Activated T-helper 17 cell treated with anti-CD3 and anti-CD28 coated beads, Interleukin-2, amount 50 U/mL, for 72 hours (primary cell): ENCODE measurements at regions not wholly inside any gene's neighbourhood (a gene's known extent, or its start where the extent isn't known, plus 50 kb on each side); places are given as distances from the start of the nearest gene placed in this dataset.
"Not testable (repeated sequence)": the region's sequence is repeated elsewhere in the genome, so short reads cannot be mapped to it uniquely, and the experiment has no call there.

Experiments used
- ATAC-seq: fragments of 150-1000 bp; cut with Tn5 transposase; replicated peaks from 2 replicates; pipeline ENCODE4 v1.10.0; 2021; ENCODE audit warnings: mild to moderate bottlenecking, moderate library complexity
- H3K27ac Mint-ChIP-seq: one replicate; pipeline ENCODE4 v1.8.0; 2022; ENCODE audit warnings: mixed read lengths
- H3K27me3 Mint-ChIP-seq: one replicate; pipeline ENCODE4 v1.8.0; 2022; ENCODE audit warnings: mixed read lengths
- H3K36me3 Mint-ChIP-seq: one replicate; pipeline ENCODE4 v1.8.0; 2022; ENCODE audit warnings: low read depth, mild to moderate bottlenecking, mixed read lengths
- H3K4me1 Mint-ChIP-seq: one replicate; pipeline ENCODE4 v1.8.0; 2022; ENCODE audit warnings: mixed read lengths
- H3K4me3 Mint-ChIP-seq: one replicate; pipeline ENCODE4 v1.8.0; 2022; ENCODE audit warnings: mild to moderate bottlenecking, mixed read lengths
- H3K9me3 Mint-ChIP-seq: one replicate; pipeline ENCODE4 v1.8.0; 2022; ENCODE audit warnings: mixed read lengths

- H3K36me3 Mint-ChIP-seq, H3K4me1 Mint-ChIP-seq, H3K27ac Mint-ChIP-seq, H3K27me3 Mint-ChIP-seq, ATAC-seq, H3K4me3 Mint-ChIP-seq, H3K9me3 Mint-ChIP-seq: not testable (repeated sequence)
These were observed 4444.0 kb upstream of the TPTE start for GRCh38 chr21:6077358-6077757.

DNA sequence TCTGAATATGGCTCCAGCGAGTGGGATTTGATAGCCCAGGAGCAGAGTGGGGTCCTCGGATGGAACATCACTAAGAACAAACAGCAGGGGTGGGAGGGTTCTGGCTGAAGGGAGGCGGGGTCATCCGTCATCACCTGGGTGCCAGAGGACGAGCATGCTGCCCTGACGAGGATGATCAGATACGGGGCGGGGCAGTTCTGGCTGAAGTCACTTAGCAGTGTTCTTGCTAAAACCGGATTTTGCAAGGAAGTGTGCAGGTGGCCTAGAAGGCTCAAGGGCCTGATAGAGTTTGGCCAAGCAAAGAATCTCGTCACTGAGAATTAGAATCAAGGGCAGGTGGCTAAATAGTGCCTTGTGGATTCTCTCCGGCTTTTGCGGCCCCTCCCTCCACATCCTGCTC, 4442.5 kb upstream of the TPTE start:
- not testable (repeated sequence) for ATAC-seq, H3K27ac Mint-ChIP-seq, H3K9me3 Mint-ChIP-seq, H3K36me3 Mint-ChIP-seq, H3K27me3 Mint-ChIP-seq, H3K4me3 Mint-ChIP-seq, H3K4me1 Mint-ChIP-seq

- not testable (repeated sequence) for H3K4me1 Mint-ChIP-seq, H3K36me3 Mint-ChIP-seq, H3K27ac Mint-ChIP-seq, H3K4me3 Mint-ChIP-seq, H3K27me3 Mint-ChIP-seq, H3K9me3 Mint-ChIP-seq
- peak; percentile 21 for ATAC-seq
These were observed 4440.3 kb upstream of the TPTE start for GRCh38 chr21:6080941-6081655.

DNA sequence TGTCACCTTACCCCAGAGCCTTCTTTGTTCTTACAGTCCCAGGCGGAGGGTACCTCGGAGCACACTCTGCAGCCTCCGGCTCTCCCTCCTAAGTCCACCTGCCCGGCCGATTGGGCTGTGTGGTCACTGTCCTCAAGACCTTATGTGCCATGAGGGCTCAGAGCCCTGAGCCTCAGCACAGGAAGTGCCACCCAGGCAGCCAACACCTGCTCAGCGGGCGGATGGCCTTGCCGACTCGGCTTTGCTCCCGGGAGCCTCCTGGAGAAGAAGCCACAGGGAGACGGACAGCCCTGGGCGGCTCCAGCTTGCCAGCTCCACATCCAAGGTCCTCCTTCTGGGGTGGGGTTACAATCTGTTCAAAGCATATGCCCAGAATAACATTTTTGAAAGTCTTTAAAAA, 4439.2 kb upstream of the TPTE start:
- not testable (repeated sequence) for H3K27ac Mint-ChIP-seq, H3K9me3 Mint-ChIP-seq, H3K27me3 Mint-ChIP-seq, H3K4me1 Mint-ChIP-seq, H3K4me3 Mint-ChIP-seq, ATAC-seq, H3K36me3 Mint-ChIP-seq

DNA sequence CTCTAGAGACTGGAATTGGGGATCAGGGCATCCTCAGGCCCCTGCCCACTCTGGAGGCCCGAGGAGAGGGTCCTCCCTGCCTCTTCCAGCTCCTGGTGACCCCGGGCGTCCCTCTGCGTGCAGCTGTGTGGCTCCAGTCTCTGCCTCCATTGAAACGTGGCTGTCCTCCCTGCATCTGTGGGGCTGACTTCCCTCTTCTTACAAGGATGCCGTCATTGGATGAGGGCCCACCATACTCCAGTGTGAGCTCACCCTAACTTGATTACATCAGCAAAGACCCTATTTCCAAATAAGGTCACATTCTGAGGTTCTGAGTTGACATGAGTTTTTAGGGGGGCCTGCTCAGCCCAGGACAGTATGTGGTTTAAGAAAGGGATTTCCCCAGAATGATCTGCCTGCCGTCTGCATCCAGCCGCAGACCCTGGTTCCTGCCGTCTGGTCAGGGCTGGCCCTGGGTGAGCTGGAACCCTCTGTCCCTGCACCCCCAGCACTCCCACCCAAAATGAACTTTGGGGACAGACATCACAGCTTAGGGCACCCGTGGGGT, 4437.7 kb upstream of the TPTE start:
- H3K4me3 Mint-ChIP-seq, H3K36me3 Mint-ChIP-seq, H3K9me3 Mint-ChIP-seq, H3K27ac Mint-ChIP-seq, H3K4me1 Mint-ChIP-seq, H3K27me3 Mint-ChIP-seq, ATAC-seq: not testable (repeated sequence)

DNA sequence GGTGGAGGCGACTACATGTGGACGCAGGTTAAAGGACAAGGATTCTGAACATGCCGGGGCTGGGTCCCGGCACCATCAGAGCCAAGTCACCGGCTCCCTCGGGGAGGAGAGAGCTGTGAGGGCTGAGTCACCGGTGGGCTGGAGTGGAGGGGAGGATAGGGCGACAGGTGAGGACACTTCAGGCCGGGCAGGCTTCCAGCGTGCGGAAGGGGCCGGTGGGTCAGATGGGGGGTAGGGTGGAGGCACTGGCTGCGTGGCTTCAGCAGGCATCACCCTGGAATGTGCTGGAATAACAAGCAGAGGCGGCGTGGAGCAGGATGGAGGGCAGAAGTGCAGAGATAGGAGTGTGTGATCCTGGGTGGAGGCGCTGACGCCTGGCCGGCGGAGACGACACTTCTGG, 4435.3 kb upstream of the TPTE start:
- ATAC-seq, H3K4me3 Mint-ChIP-seq, H3K27me3 Mint-ChIP-seq, H3K36me3 Mint-ChIP-seq, H3K4me1 Mint-ChIP-seq, H3K27ac Mint-ChIP-seq, H3K9me3 Mint-ChIP-seq: not testable (repeated sequence)

- ATAC-seq, H3K36me3 Mint-ChIP-seq, H3K27me3 Mint-ChIP-seq, H3K4me3 Mint-ChIP-seq, H3K4me1 Mint-ChIP-seq, H3K9me3 Mint-ChIP-seq, H3K27ac Mint-ChIP-seq: not testable (repeated sequence)
These were observed 4433.7 kb upstream of the TPTE start for GRCh38 chr21:6087579-6088178.

DNA sequence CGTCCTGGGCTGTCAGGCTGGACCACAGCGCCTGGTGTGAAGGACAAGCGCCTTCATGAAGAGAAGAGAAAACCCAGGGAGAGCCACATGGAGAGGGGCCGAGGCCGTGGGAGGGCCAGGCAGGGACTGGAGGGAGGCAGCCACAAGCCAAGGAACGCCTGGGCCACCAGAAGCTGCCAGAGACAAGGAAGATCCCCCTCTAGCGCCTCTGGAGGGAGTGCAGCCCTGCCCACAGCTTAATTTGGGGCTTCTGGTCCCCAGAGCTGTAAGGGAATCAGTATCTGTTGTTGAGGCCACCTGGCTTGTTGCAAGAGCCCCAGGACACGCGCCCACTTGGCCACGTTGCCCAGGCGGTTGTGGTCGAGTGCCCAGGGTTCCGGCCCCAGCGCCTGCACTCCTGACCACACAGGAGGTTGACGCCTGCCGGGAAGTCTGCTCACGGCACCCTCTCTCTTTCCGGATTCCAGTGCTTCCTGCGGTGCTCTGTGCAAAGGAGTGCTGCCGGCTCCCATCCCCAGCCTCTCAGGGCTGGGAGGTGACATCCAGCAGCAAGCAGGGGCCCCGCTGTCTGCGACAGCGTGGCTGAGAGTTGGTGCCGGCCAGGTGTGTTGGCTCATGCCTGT, 4431.0 kb upstream of the TPTE start:
- not testable (repeated sequence) for H3K27ac Mint-ChIP-seq, H3K36me3 Mint-ChIP-seq, H3K4me3 Mint-ChIP-seq, H3K9me3 Mint-ChIP-seq, H3K4me1 Mint-ChIP-seq, H3K27me3 Mint-ChIP-seq, ATAC-seq

- H3K27ac Mint-ChIP-seq, ATAC-seq, H3K9me3 Mint-ChIP-seq, H3K36me3 Mint-ChIP-seq, H3K27me3 Mint-ChIP-seq, H3K4me3 Mint-ChIP-seq, H3K4me1 Mint-ChIP-seq: not testable (repeated sequence)
These were observed 4429.9 kb upstream of the TPTE start for GRCh38 chr21:6091335-6092027.

- not testable (repeated sequence) for ATAC-seq, H3K36me3 Mint-ChIP-seq, H3K4me1 Mint-ChIP-seq, H3K9me3 Mint-ChIP-seq, H3K27me3 Mint-ChIP-seq, H3K27ac Mint-ChIP-seq, H3K4me3 Mint-ChIP-seq
These were observed 4429.0 kb upstream of the TPTE start for GRCh38 chr21:6092401-6092800.

- not testable (repeated sequence) for H3K27me3 Mint-ChIP-seq, H3K36me3 Mint-ChIP-seq, ATAC-seq
These were observed 4428.0 kb upstream of the TPTE start for GRCh38 chr21:6093419-6093818.

GRCh38 chr21:6093870-6094269, 4427.5 kb upstream of the TPTE start:
- not testable (repeated sequence) for H3K27me3 Mint-ChIP-seq, H3K4me3 Mint-ChIP-seq, H3K27ac Mint-ChIP-seq, ATAC-seq, H3K36me3 Mint-ChIP-seq, H3K4me1 Mint-ChIP-seq, H3K9me3 Mint-ChIP-seq

More at GRCh38 chr21:6093419-6093818, 4428.0 kb upstream of the TPTE start:
- not testable (repeated sequence) for H3K27ac Mint-ChIP-seq, H3K4me1 Mint-ChIP-seq, H3K9me3 Mint-ChIP-seq, H3K4me3 Mint-ChIP-seq

DNA sequence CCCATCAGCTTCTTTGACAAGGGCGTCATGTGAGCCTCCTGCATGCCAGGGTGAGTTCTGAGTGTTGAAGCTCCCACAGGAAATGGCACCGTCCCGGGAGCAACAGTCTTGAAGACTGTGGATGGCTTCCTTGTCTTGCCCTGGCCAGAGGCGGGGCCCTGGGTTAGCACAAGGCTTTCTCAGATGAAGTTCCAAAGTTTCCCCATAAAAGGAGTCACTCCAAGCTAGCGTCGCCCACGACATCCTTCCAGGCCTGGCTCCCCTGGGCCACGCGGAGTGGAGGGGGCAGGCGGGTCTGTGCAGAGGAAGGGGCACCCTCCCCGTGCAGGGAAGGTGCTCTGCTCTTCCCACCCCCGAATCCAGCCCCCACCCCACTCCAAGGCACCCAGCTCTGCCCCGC, 4426.1 kb upstream of the TPTE start:
- not testable (repeated sequence) for ATAC-seq, H3K4me1 Mint-ChIP-seq, H3K4me3 Mint-ChIP-seq, H3K36me3 Mint-ChIP-seq, H3K27ac Mint-ChIP-seq, H3K27me3 Mint-ChIP-seq, H3K9me3 Mint-ChIP-seq

DNA sequence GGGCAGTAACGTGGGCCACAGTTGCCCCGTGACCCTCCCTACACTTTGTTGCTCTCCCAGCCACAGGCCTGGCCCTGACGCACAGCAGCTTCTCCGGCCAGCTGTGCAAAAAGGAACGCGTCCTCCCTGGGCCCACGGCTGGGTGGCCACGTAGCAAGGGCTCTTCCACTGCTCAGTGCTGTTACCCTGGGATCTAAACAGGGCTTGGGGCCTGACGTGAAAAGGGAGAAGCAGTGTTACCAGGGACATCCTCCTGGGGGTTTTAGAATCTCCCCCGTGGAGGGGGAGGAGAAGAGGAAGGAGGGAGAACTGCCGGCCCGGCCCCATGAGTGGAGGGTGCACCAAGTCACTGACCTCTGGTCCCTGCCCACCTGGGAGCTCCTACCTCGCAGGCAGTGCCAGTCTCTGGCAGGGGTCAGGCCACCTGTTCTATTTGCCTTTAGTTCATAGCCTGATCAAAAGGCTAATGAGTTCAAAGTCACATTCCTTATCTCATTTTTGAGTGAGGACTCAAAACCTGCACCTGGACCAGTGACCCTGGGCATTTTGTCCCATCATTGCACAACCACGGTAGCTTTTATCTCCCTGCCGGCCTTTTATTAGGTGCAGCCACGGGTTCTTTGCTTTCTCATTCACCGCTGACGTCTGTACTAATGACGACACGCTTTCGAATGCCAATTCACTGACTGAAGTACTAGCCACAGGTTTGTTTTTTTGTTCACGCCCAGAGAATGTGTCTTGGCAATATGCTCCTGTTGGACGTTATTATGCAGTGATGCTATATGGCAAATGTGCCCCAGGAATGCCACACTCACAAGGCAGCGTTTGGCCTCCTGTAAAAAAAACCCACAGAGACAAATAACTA, 4424.6 kb upstream of the TPTE start:
- H3K9me3 Mint-ChIP-seq, H3K27me3 Mint-ChIP-seq, H3K4me3 Mint-ChIP-seq, ATAC-seq, H3K27ac Mint-ChIP-seq, H3K36me3 Mint-ChIP-seq, H3K4me1 Mint-ChIP-seq: not testable (repeated sequence)
